ENCODE measurements at regions not wholly inside any gene's neighbourhood (a gene's known extent, or its start where the extent isn't known, plus 50 kb on each side); places are given as distances from the start of the nearest gene placed in this dataset.
"Not testable (repeated sequence)": the region's sequence is repeated elsewhere in the genome, so short reads cannot be mapped to it uniquely, and the experiment has no call there.

- not testable (repeated sequence) for H3K4me1 ChIP-seq (ENCODE audit: control insufficient read depth, extremely low read depth, insufficient read depth, low read length); H3K9me3 ChIP-seq (ENCODE audit: control insufficient read depth, insufficient read depth, low read depth, low read length); DNase-seq (ENCODE audit: low read depth in 2 of 2); H3K9ac ChIP-seq (ENCODE audit: insufficient read depth, low read length); H3K36me3 ChIP-seq (ENCODE audit: control insufficient read depth, insufficient read depth, low read length); H3K4me3 ChIP-seq (replicated peaks in 1 of 4; ENCODE audit: control extremely low read depth in 1 of 4, insufficient read depth in 1 of 4, low read depth in 3 of 4, low read length in 4 of 4); H3K27me3 ChIP-seq (ENCODE audit: control insufficient read depth, insufficient read depth, low read length); H4K20me1 ChIP-seq (ENCODE audit: control insufficient read depth, extremely low read depth, insufficient read depth, low read length); H3K79me2 ChIP-seq (ENCODE audit: control insufficient read depth, insufficient read depth, low read length); H3K4me2 ChIP-seq (ENCODE audit: extremely low read depth, insufficient read depth, low read length); H2AFZ ChIP-seq (ENCODE audit: low read length); H3K27ac ChIP-seq (ENCODE audit: insufficient read depth, low read length)
Observed at GRCh38 chr1:146504121-146504520, 275.3 kb upstream of the NOTCH2NLA start.

- H3K27me3 ChIP-seq (ENCODE audit: control insufficient read depth, insufficient read depth, low read length); H3K36me3 ChIP-seq (ENCODE audit: control insufficient read depth, insufficient read depth, low read length); H3K27ac ChIP-seq (ENCODE audit: insufficient read depth, low read length); H3K79me2 ChIP-seq (ENCODE audit: control insufficient read depth, insufficient read depth, low read length); H4K20me1 ChIP-seq (ENCODE audit: control insufficient read depth, extremely low read depth, insufficient read depth, low read length); DNase-seq (ENCODE audit: low read depth in 2 of 2); H2AFZ ChIP-seq (ENCODE audit: low read length); H3K9me3 ChIP-seq (ENCODE audit: control insufficient read depth, insufficient read depth, low read depth, low read length); H3K4me1 ChIP-seq (ENCODE audit: control insufficient read depth, extremely low read depth, insufficient read depth, low read length); H3K4me2 ChIP-seq (ENCODE audit: extremely low read depth, insufficient read depth, low read length); H3K4me3 ChIP-seq (replicated peaks in 1 of 4; ENCODE audit: control extremely low read depth in 1 of 4, insufficient read depth in 1 of 4, low read depth in 3 of 4, low read length in 4 of 4); H3K9ac ChIP-seq (ENCODE audit: insufficient read depth, low read length): not testable (repeated sequence)
Observed at GRCh38 chr1:146487555-146487954, 258.7 kb upstream of the NOTCH2NLA start.

- not testable (repeated sequence) for H3K4me2 ChIP-seq (ENCODE audit: extremely low read depth, insufficient read depth, low read length); DNase-seq (ENCODE audit: low read depth in 2 of 2); H3K27ac ChIP-seq (ENCODE audit: insufficient read depth, low read length); H3K9ac ChIP-seq (ENCODE audit: insufficient read depth, low read length); H2AFZ ChIP-seq (ENCODE audit: low read length); H3K36me3 ChIP-seq (ENCODE audit: control insufficient read depth, insufficient read depth, low read length); H3K9me3 ChIP-seq (ENCODE audit: control insufficient read depth, insufficient read depth, low read depth, low read length); H3K27me3 ChIP-seq (ENCODE audit: control insufficient read depth, insufficient read depth, low read length); H4K20me1 ChIP-seq (ENCODE audit: control insufficient read depth, extremely low read depth, insufficient read depth, low read length); H3K4me1 ChIP-seq (ENCODE audit: control insufficient read depth, extremely low read depth, insufficient read depth, low read length); H3K79me2 ChIP-seq (ENCODE audit: control insufficient read depth, insufficient read depth, low read length)
- peak overlapping the region in 2 of 4 experiments; percentile 48 to 58 for H3K4me3 ChIP-seq (replicated peaks in 1 of 4; ENCODE audit: control extremely low read depth in 1 of 4, insufficient read depth in 1 of 4, low read depth in 3 of 4, low read length in 4 of 4)
Observed at GRCh38 chr1:146487155-146487554, 258.3 kb upstream of the NOTCH2NLA start.

GRCh38 chr1:146486300-146487014 lies 257.6 kb upstream of the NOTCH2NLA start:
- H3K9ac ChIP-seq (ENCODE audit: insufficient read depth, low read length); H3K36me3 ChIP-seq (ENCODE audit: control insufficient read depth, insufficient read depth, low read length); H3K27me3 ChIP-seq (ENCODE audit: control insufficient read depth, insufficient read depth, low read length); H3K9me3 ChIP-seq (ENCODE audit: control insufficient read depth, insufficient read depth, low read depth, low read length); H3K27ac ChIP-seq (ENCODE audit: insufficient read depth, low read length); H4K20me1 ChIP-seq (ENCODE audit: control insufficient read depth, extremely low read depth, insufficient read depth, low read length); H3K4me2 ChIP-seq (ENCODE audit: extremely low read depth, insufficient read depth, low read length); H3K79me2 ChIP-seq (ENCODE audit: control insufficient read depth, insufficient read depth, low read length); H3K4me1 ChIP-seq (ENCODE audit: control insufficient read depth, extremely low read depth, insufficient read depth, low read length): not testable (repeated sequence)
- DNase-seq (ENCODE audit: low read depth in 2 of 2), result peak; percentile 39 to 51
- peak overlapping the region; percentile 47 for H2AFZ ChIP-seq (ENCODE audit: low read length)
- peak overlapping the region in 3 of 4 experiments; percentile 25 to 58 (median 30) for H3K4me3 ChIP-seq (replicated peaks in 1 of 4; ENCODE audit: control extremely low read depth in 1 of 4, insufficient read depth in 1 of 4, low read depth in 3 of 4, low read length in 4 of 4)

GRCh38 chr1:146484195-146484594 lies 255.4 kb upstream of the NOTCH2NLA start:
- not testable (repeated sequence) for H3K9me3 ChIP-seq (ENCODE audit: control insufficient read depth, insufficient read depth, low read depth, low read length); H3K9ac ChIP-seq (ENCODE audit: insufficient read depth, low read length); DNase-seq (ENCODE audit: low read depth in 2 of 2); H3K4me1 ChIP-seq (ENCODE audit: control insufficient read depth, extremely low read depth, insufficient read depth, low read length); H3K27ac ChIP-seq (ENCODE audit: insufficient read depth, low read length); H3K36me3 ChIP-seq (ENCODE audit: control insufficient read depth, insufficient read depth, low read length); H3K4me3 ChIP-seq (replicated peaks in 1 of 4; ENCODE audit: control extremely low read depth in 1 of 4, insufficient read depth in 1 of 4, low read depth in 3 of 4, low read length in 4 of 4); H4K20me1 ChIP-seq (ENCODE audit: control insufficient read depth, extremely low read depth, insufficient read depth, low read length); H3K79me2 ChIP-seq (ENCODE audit: control insufficient read depth, insufficient read depth, low read length); H3K4me2 ChIP-seq (ENCODE audit: extremely low read depth, insufficient read depth, low read length); H2AFZ ChIP-seq (ENCODE audit: low read length); H3K27me3 ChIP-seq (ENCODE audit: control insufficient read depth, insufficient read depth, low read length)

GRCh38 chr1:146479188-146479587 lies 250.4 kb upstream of the NOTCH2NLA start:
- not testable (repeated sequence) for H3K4me2 ChIP-seq (ENCODE audit: extremely low read depth, insufficient read depth, low read length); H3K27me3 ChIP-seq (ENCODE audit: control insufficient read depth, insufficient read depth, low read length); H3K4me1 ChIP-seq (ENCODE audit: control insufficient read depth, extremely low read depth, insufficient read depth, low read length); H4K20me1 ChIP-seq (ENCODE audit: control insufficient read depth, extremely low read depth, insufficient read depth, low read length); H3K36me3 ChIP-seq (ENCODE audit: control insufficient read depth, insufficient read depth, low read length); H3K9me3 ChIP-seq (ENCODE audit: control insufficient read depth, insufficient read depth, low read depth, low read length); H3K4me3 ChIP-seq (replicated peaks in 1 of 4; ENCODE audit: control extremely low read depth in 1 of 4, insufficient read depth in 1 of 4, low read depth in 3 of 4, low read length in 4 of 4); H3K79me2 ChIP-seq (ENCODE audit: control insufficient read depth, insufficient read depth, low read length); H3K9ac ChIP-seq (ENCODE audit: insufficient read depth, low read length); H2AFZ ChIP-seq (ENCODE audit: low read length); H3K27ac ChIP-seq (ENCODE audit: insufficient read depth, low read length)
- DNase-seq (ENCODE audit: low read depth in 2 of 2), result peak in 1 of 2 donors; percentile 81
